SU-DHL-6 (cell line): ENCODE measurements at regions not wholly inside any gene's neighbourhood (a gene's known extent, or its start where the extent isn't known, plus 50 kb on each side); places are given as distances from the start of the nearest gene placed in this dataset.

Experiments used
- EZH2phosphoT487 ChIP-seq: fragments of 200-600 bp; sonication (generic), shearing (Covaris generic); conservative IDR thresholded peaks from 2 replicates; pipeline ENCODE4 v1.6.1; 2018; ENCODE audit warnings: mild to moderate bottlenecking, antibody characterized with exemption, low read length, moderate library complexity, mixed read lengths
- TF ChIP-seq, protein P1 (sequence below): fragments of 200-600 bp; sonication (generic); IDR thresholded peaks from one replicate; pipeline ENCODE4 v1.5.1; 2017; ENCODE audit warnings: antibody characterized with exemption, mild to moderate bottlenecking, low read length, moderate library complexity; ENCODE audit not compliant: insufficient read depth, poor library complexity, severe bottlenecking

DNA sequence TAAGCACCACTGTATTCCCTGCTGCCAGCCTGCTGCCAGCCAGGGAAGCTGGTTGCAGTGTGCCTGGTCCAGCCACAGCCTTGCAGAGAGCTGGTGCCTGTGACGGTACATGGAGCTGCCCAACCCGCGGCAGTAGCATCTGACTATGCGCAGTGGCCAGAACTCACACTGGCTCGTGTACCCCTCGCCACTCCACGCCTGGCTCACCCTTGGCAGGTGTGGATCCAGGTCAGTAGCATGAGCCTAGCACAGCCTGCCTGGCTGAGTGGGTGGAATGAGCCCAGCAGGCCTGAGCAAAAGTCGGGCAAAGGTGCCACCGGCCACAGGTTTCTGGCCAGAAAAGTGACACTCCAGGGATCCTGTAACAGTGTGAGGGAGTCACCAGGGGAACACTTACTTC, 361.7 kb upstream of the MAP3K7 start:
- TF ChIP-seq, protein P1, sequence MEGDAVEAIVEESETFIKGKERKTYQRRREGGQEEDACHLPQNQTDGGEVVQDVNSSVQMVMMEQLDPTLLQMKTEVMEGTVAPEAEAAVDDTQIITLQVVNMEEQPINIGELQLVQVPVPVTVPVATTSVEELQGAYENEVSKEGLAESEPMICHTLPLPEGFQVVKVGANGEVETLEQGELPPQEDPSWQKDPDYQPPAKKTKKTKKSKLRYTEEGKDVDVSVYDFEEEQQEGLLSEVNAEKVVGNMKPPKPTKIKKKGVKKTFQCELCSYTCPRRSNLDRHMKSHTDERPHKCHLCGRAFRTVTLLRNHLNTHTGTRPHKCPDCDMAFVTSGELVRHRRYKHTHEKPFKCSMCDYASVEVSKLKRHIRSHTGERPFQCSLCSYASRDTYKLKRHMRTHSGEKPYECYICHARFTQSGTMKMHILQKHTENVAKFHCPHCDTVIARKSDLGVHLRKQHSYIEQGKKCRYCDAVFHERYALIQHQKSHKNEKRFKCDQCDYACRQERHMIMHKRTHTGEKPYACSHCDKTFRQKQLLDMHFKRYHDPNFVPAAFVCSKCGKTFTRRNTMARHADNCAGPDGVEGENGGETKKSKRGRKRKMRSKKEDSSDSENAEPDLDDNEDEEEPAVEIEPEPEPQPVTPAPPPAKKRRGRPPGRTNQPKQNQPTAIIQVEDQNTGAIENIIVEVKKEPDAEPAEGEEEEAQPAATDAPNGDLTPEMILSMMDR: no peak
- TF ChIP-seq EZH2phosphoT487: no peak
